ENCODE measurements at regions not wholly inside any gene's neighbourhood (a gene's known extent, or its start where the extent isn't known, plus 50 kb on each side); places are given as distances from the start of the nearest gene placed in this dataset.

DNA sequence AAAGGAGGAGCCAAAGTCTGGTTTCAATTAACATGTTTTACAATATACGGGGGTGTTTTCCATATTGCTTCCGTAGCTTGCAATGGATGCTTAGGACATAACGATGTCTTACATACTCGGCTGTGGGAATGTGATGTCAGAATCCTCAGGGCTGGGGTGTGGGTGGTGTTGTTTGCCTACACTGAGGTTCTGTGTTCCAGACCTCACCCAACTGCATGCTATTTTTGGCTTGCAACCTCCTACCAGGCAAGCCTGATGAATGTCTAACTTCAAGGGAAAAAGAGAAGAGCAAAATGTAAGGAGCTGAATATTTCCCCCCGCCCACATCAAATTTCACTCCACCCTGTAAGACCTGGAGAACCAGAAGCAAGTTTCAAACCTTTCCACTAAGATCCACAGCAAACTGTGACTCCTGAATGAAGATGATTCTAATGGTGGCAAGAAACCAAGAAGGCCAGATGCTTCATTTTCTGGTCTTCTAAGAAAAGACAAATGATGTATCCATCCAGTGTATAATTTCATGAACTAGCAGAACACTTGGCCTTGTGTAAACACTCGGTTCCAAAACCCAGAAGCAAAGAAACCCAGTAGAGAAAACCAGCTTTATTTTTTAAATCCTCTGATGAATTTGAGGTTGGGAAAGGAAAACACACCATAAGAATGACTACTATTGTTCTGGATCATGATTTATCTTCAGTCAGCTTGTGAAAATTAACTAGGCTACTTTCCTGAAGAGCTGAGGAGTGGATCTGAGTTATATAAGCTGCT is 227.9 kb downstream of the DACT1 start:
- no peak overlapping the region for H3K27ac Mint-ChIP-seq (ENCODE audit: low read depth, unreplicated experiment)
- no peak overlapping the region for H3K4me3 Mint-ChIP-seq (ENCODE audit: unreplicated experiment)
- ChIA-PET POLR2A (no interaction called here), CTCF (no interaction called here)
- H3K9me3 Mint-ChIP-seq (ENCODE audit: unreplicated experiment) = no peaks in the 10 kb centered on the region
- peaks cover 8% of the 10 kb centered on the region for H3K4me1 Mint-ChIP-seq (ENCODE audit: insufficient read depth, unreplicated experiment)
- intact Hi-C loops (cut with micrococcal nuclease) = no loop called here
- TF ChIP-seq, protein P1, sequence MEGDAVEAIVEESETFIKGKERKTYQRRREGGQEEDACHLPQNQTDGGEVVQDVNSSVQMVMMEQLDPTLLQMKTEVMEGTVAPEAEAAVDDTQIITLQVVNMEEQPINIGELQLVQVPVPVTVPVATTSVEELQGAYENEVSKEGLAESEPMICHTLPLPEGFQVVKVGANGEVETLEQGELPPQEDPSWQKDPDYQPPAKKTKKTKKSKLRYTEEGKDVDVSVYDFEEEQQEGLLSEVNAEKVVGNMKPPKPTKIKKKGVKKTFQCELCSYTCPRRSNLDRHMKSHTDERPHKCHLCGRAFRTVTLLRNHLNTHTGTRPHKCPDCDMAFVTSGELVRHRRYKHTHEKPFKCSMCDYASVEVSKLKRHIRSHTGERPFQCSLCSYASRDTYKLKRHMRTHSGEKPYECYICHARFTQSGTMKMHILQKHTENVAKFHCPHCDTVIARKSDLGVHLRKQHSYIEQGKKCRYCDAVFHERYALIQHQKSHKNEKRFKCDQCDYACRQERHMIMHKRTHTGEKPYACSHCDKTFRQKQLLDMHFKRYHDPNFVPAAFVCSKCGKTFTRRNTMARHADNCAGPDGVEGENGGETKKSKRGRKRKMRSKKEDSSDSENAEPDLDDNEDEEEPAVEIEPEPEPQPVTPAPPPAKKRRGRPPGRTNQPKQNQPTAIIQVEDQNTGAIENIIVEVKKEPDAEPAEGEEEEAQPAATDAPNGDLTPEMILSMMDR (IDR thresholded peaks at IDR 0.05; ENCODE audit: unreplicated experiment) = no peak
- no TSS peak for BruUV-seq (replicated peaks)
- no peak for DNase-seq (ENCODE audit: unreplicated experiment)
- no peaks in the 10 kb centered on the region for H3K36me3 Mint-ChIP-seq (ENCODE audit: insufficient read depth, unreplicated experiment)
- peaks cover 80% of the 10 kb centered on the region for H3K27me3 Mint-ChIP-seq (ENCODE audit: insufficient read depth, unreplicated experiment)

DNA sequence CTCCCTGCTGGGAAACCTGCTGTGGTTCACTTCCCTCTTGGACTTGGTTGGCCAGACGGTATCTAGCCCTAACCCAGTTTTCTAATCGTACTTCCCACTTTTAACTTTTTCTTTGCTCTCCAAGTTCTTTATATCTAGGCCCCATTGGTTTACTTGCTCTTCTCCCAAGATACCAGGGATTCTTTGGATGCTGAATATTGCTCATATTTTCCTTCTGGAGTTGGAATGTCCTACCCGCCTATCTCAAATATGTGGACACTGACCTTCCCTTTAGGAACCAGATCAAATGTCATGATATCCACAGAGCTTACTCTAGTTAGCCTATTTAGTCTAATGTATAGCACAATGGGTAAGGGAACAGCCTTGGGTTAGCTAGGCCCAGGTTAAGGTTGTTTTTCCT is 228.6 kb downstream of the DACT1 start:
- no peak overlapping the region for H3K27ac Mint-ChIP-seq (ENCODE audit: low read depth, unreplicated experiment)
- TF ChIP-seq, protein P1 (IDR thresholded peaks at IDR 0.05; ENCODE audit: unreplicated experiment) = no peak
- H3K4me3 Mint-ChIP-seq (ENCODE audit: unreplicated experiment) = no peak overlapping the region
- ChIA-PET CTCF (no interaction called here), POLR2A (no interaction called here)
- intact Hi-C loops (cut with micrococcal nuclease) = no loop called here
- BruUV-seq (replicated peaks) = no TSS peak
- H3K9me3 Mint-ChIP-seq (ENCODE audit: unreplicated experiment) = no peaks in the 10 kb centered on the region
- no peak for DNase-seq (ENCODE audit: unreplicated experiment)
- H3K36me3 Mint-ChIP-seq (ENCODE audit: insufficient read depth, unreplicated experiment) = no peaks in the 10 kb centered on the region
- H3K27me3 Mint-ChIP-seq (ENCODE audit: insufficient read depth, unreplicated experiment) = peaks cover 73% of the 10 kb centered on the region
- peaks cover 8% of the 10 kb centered on the region for H3K4me1 Mint-ChIP-seq (ENCODE audit: insufficient read depth, unreplicated experiment)

DNA sequence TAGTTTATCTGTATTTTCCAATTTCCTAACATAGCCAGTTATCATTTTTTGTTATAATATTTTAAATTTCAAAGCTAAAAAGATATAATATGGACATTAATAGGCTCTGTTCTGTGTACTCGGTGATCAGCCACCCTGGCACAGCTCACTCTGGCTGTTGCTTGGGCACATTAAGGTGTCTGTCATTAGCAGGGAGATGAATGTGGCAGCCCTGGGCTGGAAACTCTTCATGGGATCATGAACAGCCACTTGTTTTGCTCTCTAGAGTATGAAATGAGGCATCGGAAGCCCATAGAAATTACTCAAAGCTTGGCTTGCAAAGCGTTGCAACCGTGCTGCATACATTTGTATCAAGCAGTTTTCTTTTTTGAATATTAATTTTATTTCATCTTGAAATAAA is 233.2 kb downstream of the DACT1 start:
- Mint-ChIP-seq H3K27ac (ENCODE audit: low read depth, unreplicated experiment) (no peak overlapping the region), H3K27me3 (ENCODE audit: insufficient read depth, unreplicated experiment) (peaks cover 28% of the 10 kb centered on the region), H3K4me3 (ENCODE audit: unreplicated experiment) (no peak overlapping the region), H3K9me3 (ENCODE audit: unreplicated experiment) (no peaks in the 10 kb centered on the region), H3K36me3 (ENCODE audit: insufficient read depth, unreplicated experiment) (no peaks in the 10 kb centered on the region), H3K4me1 (ENCODE audit: insufficient read depth, unreplicated experiment) (peaks cover 7% of the 10 kb centered on the region)
- intact Hi-C loops (cut with micrococcal nuclease) = no loop called here
- TF ChIP-seq, protein P1 (IDR thresholded peaks at IDR 0.05; ENCODE audit: unreplicated experiment) = no peak
- DNase-seq (ENCODE audit: unreplicated experiment) = no peak
- no TSS peak for BruUV-seq (replicated peaks)
- CTCF ChIA-PET = no interaction called here
- POLR2A ChIA-PET = no interaction called here

DNA sequence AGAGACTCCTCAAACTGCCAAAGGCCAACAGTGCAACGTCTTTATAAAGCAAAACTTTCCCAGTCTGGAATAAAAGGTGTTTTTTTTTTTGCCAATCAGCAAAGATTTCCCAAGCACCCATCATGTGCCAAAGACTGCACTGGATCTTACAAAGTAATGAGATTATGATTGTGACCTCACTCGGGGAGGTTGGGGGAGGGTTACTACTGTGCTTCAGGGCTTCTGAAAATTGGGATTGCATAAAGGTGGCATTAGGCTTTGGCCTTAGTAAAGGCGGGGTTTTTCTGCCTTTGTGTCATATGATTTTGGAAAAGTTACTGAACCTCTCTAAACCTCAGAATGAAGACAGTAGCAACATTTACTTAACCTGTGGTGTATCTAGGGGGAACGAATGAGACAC is 233.8 kb downstream of the DACT1 start:
- Mint-ChIP-seq H3K27ac (ENCODE audit: low read depth, unreplicated experiment) (no peak overlapping the region), H3K27me3 (ENCODE audit: insufficient read depth, unreplicated experiment) (peaks cover 25% of the 10 kb centered on the region), H3K4me1 (ENCODE audit: insufficient read depth, unreplicated experiment) (peaks cover 9% of the 10 kb centered on the region), H3K9me3 (ENCODE audit: unreplicated experiment) (peaks cover 2% of the 10 kb centered on the region), H3K36me3 (ENCODE audit: insufficient read depth, unreplicated experiment) (no peaks in the 10 kb centered on the region), H3K4me3 (ENCODE audit: unreplicated experiment) (no peak overlapping the region)
- no peak for DNase-seq (ENCODE audit: unreplicated experiment)
- POLR2A ChIA-PET = no interaction called here
- TF ChIP-seq, protein P1 (IDR thresholded peaks at IDR 0.05; ENCODE audit: unreplicated experiment) = no peak
- no TSS peak for BruUV-seq (replicated peaks)
- intact Hi-C loops (cut with micrococcal nuclease) = no loop called here
- CTCF ChIA-PET = no interaction called here

All from MCF 10A (cell line).